HG03354 (cell line): ENCODE measurements at regions not wholly inside any gene's neighbourhood (a gene's known extent, or its start where the extent isn't known, plus 50 kb on each side); places are given as distances from the start of the nearest gene placed in this dataset.

Experiments
- ATAC-seq: cut with Tn5 transposase; IDR thresholded peaks from one replicate; pipeline ENCODE4 v1.9.1; 2021; ENCODE audit warnings: mild to moderate bottlenecking; ENCODE audit not compliant: unreplicated experiment, poor library complexity, severe bottlenecking

GRCh38 chr18:11553098-11553940 lies 56.1 kb upstream of the SLC35G4 start:
- ATAC-seq = peak; percentile 81

GRCh38 chr18:11548916-11549551 lies 60.4 kb upstream of the SLC35G4 start:
- ATAC-seq = no peak

GRCh38 chr18:11548396-11548795 lies 61.0 kb upstream of the SLC35G4 start:
- ATAC-seq = no peak

- ATAC-seq = no peak
These were observed 65.2 kb upstream of the SLC35G4 start for GRCh38 chr18:11544060-11544633.

GRCh38 chr18:11541179-11541578 lies 68.2 kb upstream of the SLC35G4 start:
- ATAC-seq = no peak

GRCh38 chr18:11533942-11534496 lies 75.4 kb upstream of the SLC35G4 start:
- ATAC-seq = no peak

- ATAC-seq = no peak
These were observed 75.9 kb upstream of the SLC35G4 start for GRCh38 chr18:11533513-11533890.

GRCh38 chr18:11532758-11533512 lies 76.5 kb upstream of the SLC35G4 start:
- no peak for ATAC-seq

- no peak for ATAC-seq
These were observed 80.3 kb upstream of the SLC35G4 start for GRCh38 chr18:11529081-11529480.

- ATAC-seq = no peak
These were observed 82.7 kb upstream of the SLC35G4 start for GRCh38 chr18:11526675-11527074.

GRCh38 chr18:11523804-11524203 lies 85.6 kb upstream of the SLC35G4 start:
- ATAC-seq = no peak

GRCh38 chr18:11522992-11523391 lies 86.4 kb upstream of the SLC35G4 start:
- ATAC-seq = no peak

GRCh38 chr18:11521853-11522252 lies 87.5 kb upstream of the SLC35G4 start:
- no peak for ATAC-seq

GRCh38 chr18:11520536-11520935 lies 88.9 kb upstream of the SLC35G4 start:
- no peak for ATAC-seq

GRCh38 chr18:11518788-11519685 lies 90.4 kb upstream of the SLC35G4 start:
- peak; percentile 96 for ATAC-seq

GRCh38 chr18:11517704-11518103 lies 91.7 kb upstream of the SLC35G4 start:
- no peak for ATAC-seq

GRCh38 chr18:11516751-11517503 lies 92.5 kb upstream of the SLC35G4 start:
- ATAC-seq = no peak

- ATAC-seq = no peak
These were observed 95.1 kb upstream of the SLC35G4 start for GRCh38 chr18:11514267-11514666.
